IMR-90 (cell line): ENCODE measurements at regions not wholly inside any gene's neighbourhood (a gene's known extent, or its start where the extent isn't known, plus 50 kb on each side); places are given as distances from the start of the nearest gene placed in this dataset.

ENCODE experiments used
- ATAC-seq: fragments of 200-7000 bp; cut with Tn5 transposase; 2 replicates; pipeline ENCODE4 v1.9.1; 2020; ENCODE audit warnings: low read depth, mild to moderate bottlenecking, moderate library complexity
- BruUV-seq: library from RNA; stranded (reverse); fragments of 400-500 nt; replicated peaks from 2 replicates; lab custom pipeline; 2021; lab: Mats Ljungman, UMichigan
- CTCF ChIA-PET: fragments of 300-600 bp; formaldehyde crosslinking; extraction: SDS; loops from one replicate; lab custom pipeline; 2021; ENCODE audit warnings: antibody characterized with exemption; lab: Yijun Ruan, JAX
- POLR2A ChIA-PET: fragments of 300-600 bp; sonication (Branson Sonifier 250); formaldehyde crosslinking; loops from one replicate; lab custom pipeline; 2022; ENCODE audit warnings: antibody characterized with exemption; ENCODE audit not compliant: unreplicated experiment; lab: Charles Lee
- DNase-seq: peaks from one replicate; pipeline ENCODE4 v3.0.0; 2013
- H2AFZ ChIP-seq: replicated peaks from 2 replicates; pipeline ENCODE3; 2013; ENCODE audit warnings: low read length, mild to moderate bottlenecking; ENCODE audit not compliant: poor library complexity
- H2AK5ac ChIP-seq: 2 replicates; pipeline ENCODE4 v1.6.1; 2013; ENCODE audit warnings: low read depth, low read length, inconsistent platforms
- H2AK9ac ChIP-seq: replicated peaks from 2 replicates; pipeline ENCODE3; 2013; ENCODE audit warnings: mild to moderate bottlenecking, low read depth, low read length, moderate library complexity; ENCODE audit not compliant: poor library complexity
- H2BK120ac ChIP-seq: 2 replicates; pipeline ENCODE4 v1.6.1; 2013; ENCODE audit warnings: low read depth, low read length, inconsistent platforms
- H2BK15ac ChIP-seq: 3 replicates; pipeline ENCODE4 v1.6.1; 2013; ENCODE audit warnings: low read depth, low read length, inconsistent platforms
- H2BK20ac ChIP-seq: 2 replicates; pipeline ENCODE4 v1.6.1; 2013; ENCODE audit warnings: low read depth, mild to moderate bottlenecking, inconsistent platforms, low read length, moderate library complexity
- H2BK5ac ChIP-seq: 2 replicates; pipeline ENCODE4 v1.6.1; 2013; ENCODE audit warnings: mild to moderate bottlenecking, low read depth, low read length, inconsistent platforms; ENCODE audit not compliant: poor library complexity, severe bottlenecking
- H3K14ac ChIP-seq: replicated peaks from 2 replicates; pipeline ENCODE4 v1.6.1; 2013; ENCODE audit warnings: low read depth, low read length, inconsistent platforms
- H3K18ac ChIP-seq: 2 replicates; pipeline ENCODE4 v1.6.1; 2013; ENCODE audit warnings: low read depth, low read length, control low read depth
- H3K23ac ChIP-seq: 2 replicates; pipeline ENCODE4 v1.6.1; 2013; ENCODE audit warnings: low read depth, low read length, inconsistent platforms
- H3K27ac ChIP-seq: 2 replicates; pipeline ENCODE4 v1.5.1; 2013; ENCODE audit warnings: mild to moderate bottlenecking, control low read depth, low read length; ENCODE audit not compliant: insufficient read depth
- H3K27me3 ChIP-seq: 2 replicates; pipeline ENCODE4 v1.6.1; 2013; ENCODE audit warnings: low read length; ENCODE audit not compliant: control insufficient read depth, insufficient read depth
- H3K36me3 ChIP-seq: 2 replicates; pipeline ENCODE4 v1.6.1; 2013; ENCODE audit warnings: low read length, mixed read lengths; ENCODE audit not compliant: control insufficient read depth, insufficient read depth
- H3K4ac ChIP-seq: 2 replicates; pipeline ENCODE4 v1.6.1; 2013; ENCODE audit warnings: low read depth, low read length, inconsistent platforms
- H3K4me1 ChIP-seq: 2 replicates; pipeline ENCODE4 v1.6.1; 2013; ENCODE audit warnings: low read length, mixed read lengths; ENCODE audit not compliant: control insufficient read depth, insufficient read depth
- H3K4me2 ChIP-seq: 2 replicates; pipeline ENCODE4 v1.6.1; 2013; ENCODE audit warnings: low read depth, mild to moderate bottlenecking, control low read depth, low read length, moderate library complexity
- H3K4me3 ChIP-seq: 2 replicates; pipeline ENCODE4 v1.5.1; 2013; ENCODE audit warnings: low read depth, mild to moderate bottlenecking, control low read depth, low read length, moderate library complexity; ENCODE audit not compliant: insufficient read depth
- H3K56ac ChIP-seq: 2 replicates; pipeline ENCODE4 v1.6.1; 2013; ENCODE audit warnings: low read length, inconsistent platforms; ENCODE audit not compliant: insufficient read depth; ENCODE audit errors: extremely low read depth
- H3K79me1 ChIP-seq, 2 experiments: 2 replicates each; pipeline ENCODE4 v1.6.1; 2013; ENCODE audit warnings: low read length in 2 of 2, inconsistent platforms in 1 of 2, low read depth in 1 of 2
- H3K9ac ChIP-seq: 2 replicates; pipeline ENCODE4 v1.6.1; 2013; ENCODE audit warnings: low read depth, low read length, control low read depth
- H3K9me1 ChIP-seq: 2 replicates; pipeline ENCODE4 v1.6.1; 2013; ENCODE audit warnings: low read length, inconsistent platforms; ENCODE audit not compliant: insufficient read depth
- H3K9me3 ChIP-seq: 2 replicates; pipeline ENCODE4 v1.6.1; 2013; ENCODE audit warnings: low read length; ENCODE audit not compliant: control insufficient read depth, insufficient read depth
- H4K20me1 ChIP-seq: 2 replicates; pipeline ENCODE4 v1.6.1; 2013; ENCODE audit warnings: low read length, inconsistent platforms; ENCODE audit not compliant: insufficient read depth
- H4K5ac ChIP-seq: 2 replicates; pipeline ENCODE4 v1.6.1; 2013; ENCODE audit warnings: mild to moderate bottlenecking, low read depth, low read length, control low read depth
- H4K8ac ChIP-seq, 2 experiments: 2 replicates each; pipeline ENCODE4 v1.6.1; 2013; ENCODE audit warnings: low read depth in 2 of 2, low read length in 2 of 2, control low read depth in 1 of 2, inconsistent platforms in 1 of 2
- H4K91ac ChIP-seq: 2 replicates; pipeline ENCODE4 v1.6.1; 2013; ENCODE audit warnings: low read depth, low read length, inconsistent platforms; ENCODE audit not compliant: insufficient read depth
- BHLHE40 ChIP-seq: fragments of 150-350 bp; IDR thresholded peaks from 2 replicates; pipeline ENCODE4 v1.6.1; 2016; ENCODE audit warnings: mild to moderate bottlenecking, low read depth, low read length
- CEBPB ChIP-seq: IDR thresholded peaks from 2 replicates; pipeline ENCODE4 v1.6.1; 2012; ENCODE audit warnings: low read depth, low read length, improper control_type of control experiment
- CHD1 ChIP-seq: IDR thresholded peaks from 2 replicates; pipeline ENCODE4 v1.6.1; 2012; ENCODE audit warnings: low read depth, low read length, improper control_type of control experiment
- CTCF ChIP-seq: conservative IDR thresholded peaks from 2 replicates; pipeline ENCODE4 v1.5.1; 2012; ENCODE audit warnings: mild to moderate bottlenecking, low read depth, low read length, improper control_type of control experiment
- FOS ChIP-seq: fragments of 150-350 bp; IDR thresholded peaks from 2 replicates; pipeline ENCODE4 v1.6.1; 2016; ENCODE audit warnings: low read depth, low read length
- MAFK ChIP-seq: IDR thresholded peaks from 2 replicates; pipeline ENCODE4 v1.6.1; 2012; ENCODE audit warnings: low read depth, low read length, improper control_type of control experiment
- MAZ ChIP-seq: IDR thresholded peaks from 2 replicates; pipeline ENCODE4 v1.6.1; 2012; ENCODE audit warnings: low read depth, mild to moderate bottlenecking, low read length, improper control_type of control experiment, moderate library complexity, borderline replicate concordance
- MXI1 ChIP-seq: IDR thresholded peaks from 2 replicates; pipeline ENCODE4 v1.6.1; 2012; ENCODE audit warnings: low read depth, mild to moderate bottlenecking, low read length, moderate library complexity, borderline replicate concordance
- NFE2L2 ChIP-seq: fragments of 150-350 bp; IDR thresholded peaks from 2 replicates; pipeline ENCODE4 v1.6.1; 2016; ENCODE audit warnings: low read depth, mild to moderate bottlenecking, low read length
- POLR2A ChIP-seq: IDR thresholded peaks from 2 replicates; pipeline ENCODE4 v1.6.1; 2012; ENCODE audit warnings: mild to moderate bottlenecking, low read depth, low read length
- RAD21 ChIP-seq: IDR thresholded peaks from 2 replicates; pipeline ENCODE4 v1.6.1; 2012; ENCODE audit warnings: low read length, improper control_type of control experiment
- RCOR1 ChIP-seq: IDR thresholded peaks from 2 replicates; pipeline ENCODE4 v1.6.1; 2012; ENCODE audit warnings: mild to moderate bottlenecking, low read length, improper control_type of control experiment; ENCODE audit not compliant: insufficient replicate concordance
- RFX5 ChIP-seq: IDR thresholded peaks from 2 replicates; pipeline ENCODE4 v1.8.0; 2012; ENCODE audit warnings: low read depth, mild to moderate bottlenecking, low read length, moderate library complexity
- SMC3 ChIP-seq: fragments of 150-350 bp; IDR thresholded peaks from 2 replicates; pipeline ENCODE4 v1.6.1; 2016; ENCODE audit warnings: low read depth, mild to moderate bottlenecking, antibody characterized with exemption, low read length, moderate library complexity
- WGBS, 2 experiments: methylation state at CpG; one replicate each; pipeline versions ENCODE4 v1.1.5 to v1.1.7; 2013; ENCODE audit warnings: missing lambda C conversion rate in 2 of 2; ENCODE audit not compliant: insufficient read length in 1 of 2; ENCODE audit errors: extremely low coverage in 2 of 2; 5-methylcytosine and 5-hydroxymethylcytosine counted together
- dilution Hi-C: fragments of 300-500 bp; cut with HindIII; formaldehyde crosslinking; loops from one replicate; pipeline ENCODE4 v1.14.3; 2018; ENCODE audit warnings: low sequenced_read_pairs; ENCODE audit not compliant: unreplicated experiment
- in situ Hi-C: fragments of 300-500 bp; cut with MboI; formaldehyde crosslinking; loops from 3 replicates; pipeline ENCODE4 v1.14.3; 2019; ENCODE audit warnings: low sequenced_read_pairs, inconsistent platforms, mixed read lengths
- intact Hi-C: fragments of 100-400 bp; cut with micrococcal nuclease; formaldehyde crosslinking; loops from 2 replicates; pipeline ENCODE4 v1.10.0; 2022
- TF ChIP-seq, protein P1 (sequence below): fragments of 150-350 bp; IDR thresholded peaks from 2 replicates; pipeline ENCODE4 v1.6.1; 2017; ENCODE audit warnings: mild to moderate bottlenecking, antibody characterized with exemption, low read length, low read depth
- TF ChIP-seq, protein P2 (sequence below): fragments of 150-350 bp; IDR thresholded peaks from 2 replicates; pipeline ENCODE4 v1.6.1; 2016; ENCODE audit warnings: low read depth, mild to moderate bottlenecking, low read length, moderate library complexity, borderline replicate concordance

- H2BK15ac ChIP-seq = no peak overlapping the region
- H3K4me3 ChIP-seq = no peak overlapping the region
- H3K9ac ChIP-seq = no peak overlapping the region
- no peaks in the 10 kb centered on the region for H3K36me3 ChIP-seq
- no peak overlapping the region for H3K4me2 ChIP-seq
- ChIA-PET POLR2A (no interaction called here), CTCF (interaction anchor here (0.7 kb wide), 1 partner anchor 28 kb away, joined by 3 read pairs; no protein-coding TSS in a partner anchor)
- H3K4ac ChIP-seq = no peak overlapping the region
- no peaks in the 10 kb centered on the region for H3K9me3 ChIP-seq
- H2AFZ ChIP-seq = no peak overlapping the region
- H2BK5ac ChIP-seq = no peak overlapping the region
- WGBS, 2 experiments = no CpG with 5 or more reads among the region's 2 CpGs
- H2AK9ac ChIP-seq = no peak overlapping the region
- no peak overlapping the region for H3K23ac ChIP-seq
- in situ Hi-C loops = no loop called here
- H4K5ac ChIP-seq = no peak overlapping the region
- TF ChIP-seq, protein P1, sequence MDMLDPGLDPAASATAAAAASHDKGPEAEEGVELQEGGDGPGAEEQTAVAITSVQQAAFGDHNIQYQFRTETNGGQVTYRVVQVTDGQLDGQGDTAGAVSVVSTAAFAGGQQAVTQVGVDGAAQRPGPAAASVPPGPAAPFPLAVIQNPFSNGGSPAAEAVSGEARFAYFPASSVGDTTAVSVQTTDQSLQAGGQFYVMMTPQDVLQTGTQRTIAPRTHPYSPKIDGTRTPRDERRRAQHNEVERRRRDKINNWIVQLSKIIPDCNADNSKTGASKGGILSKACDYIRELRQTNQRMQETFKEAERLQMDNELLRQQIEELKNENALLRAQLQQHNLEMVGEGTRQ = no peak
- TF ChIP-seq MAZ (no peak), RAD21 (no peak), SMC3 (no peak), CTCF (no peak), BHLHE40 (no peak), MXI1 (no peak), CEBPB (no peak), FOS (no peak), RFX5 (no peak), CHD1 (no peak), RCOR1 (no peak), MAFK (no peak), POLR2A (no peak), NFE2L2 (no peak)
- TF ChIP-seq, protein P2, sequence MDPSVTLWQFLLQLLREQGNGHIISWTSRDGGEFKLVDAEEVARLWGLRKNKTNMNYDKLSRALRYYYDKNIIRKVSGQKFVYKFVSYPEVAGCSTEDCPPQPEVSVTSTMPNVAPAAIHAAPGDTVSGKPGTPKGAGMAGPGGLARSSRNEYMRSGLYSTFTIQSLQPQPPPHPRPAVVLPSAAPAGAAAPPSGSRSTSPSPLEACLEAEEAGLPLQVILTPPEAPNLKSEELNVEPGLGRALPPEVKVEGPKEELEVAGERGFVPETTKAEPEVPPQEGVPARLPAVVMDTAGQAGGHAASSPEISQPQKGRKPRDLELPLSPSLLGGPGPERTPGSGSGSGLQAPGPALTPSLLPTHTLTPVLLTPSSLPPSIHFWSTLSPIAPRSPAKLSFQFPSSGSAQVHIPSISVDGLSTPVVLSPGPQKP = no peak
- H3K79me1 ChIP-seq = no peaks in the 10 kb centered on the region
- H3K27ac ChIP-seq = no peak overlapping the region
- intact Hi-C loops = no loop called here
- no peak overlapping the region for H4K91ac ChIP-seq
- H3K18ac ChIP-seq = no peak overlapping the region
- H2BK20ac ChIP-seq = no peak overlapping the region
- H3K14ac ChIP-seq = no peak overlapping the region
- H3K27me3 ChIP-seq = no peaks in the 10 kb centered on the region; the same call in 1 of the 2 replicates
- no peak overlapping the region for H2AK5ac ChIP-seq
- BruUV-seq = no TSS peak
- H4K8ac ChIP-seq = no peak overlapping the region
- no peaks in the 10 kb centered on the region for H3K9me1 ChIP-seq
- H4K20me1 ChIP-seq = no peaks in the 10 kb centered on the region
- ATAC-seq (no peak), DNase-seq (no peak)
- dilution Hi-C loops = no loop called here
- H3K4me1 ChIP-seq = no peaks in the 10 kb centered on the region
- H2BK120ac ChIP-seq = no peak overlapping the region
- no peak overlapping the region for H3K56ac ChIP-seq
Measured at GRCh38 chrX:42020225-42020624, 96.9 kb upstream of the CASK start.
